OCI-LY3 (cell line): ENCODE measurements at regions not wholly inside any gene's neighbourhood (a gene's known extent, or its start where the extent isn't known, plus 50 kb on each side); places are given as distances from the start of the nearest gene placed in this dataset.

Experiments used
- EZH2phosphoT487 ChIP-seq: fragments of 200-600 bp; shearing (Covaris generic); IDR thresholded peaks from 2 replicates; pipeline ENCODE4 v1.6.1; 2018; ENCODE audit warnings: antibody characterized with exemption, mixed run types, low read depth
- TF ChIP-seq, protein P1 (sequence below): fragments of 200-600, 300-600 bp; sonication (generic); IDR thresholded peaks from 2 replicates; pipeline ENCODE4 v1.5.1; 2014; ENCODE audit warnings: antibody characterized with exemption, low read length, low read depth

DNA sequence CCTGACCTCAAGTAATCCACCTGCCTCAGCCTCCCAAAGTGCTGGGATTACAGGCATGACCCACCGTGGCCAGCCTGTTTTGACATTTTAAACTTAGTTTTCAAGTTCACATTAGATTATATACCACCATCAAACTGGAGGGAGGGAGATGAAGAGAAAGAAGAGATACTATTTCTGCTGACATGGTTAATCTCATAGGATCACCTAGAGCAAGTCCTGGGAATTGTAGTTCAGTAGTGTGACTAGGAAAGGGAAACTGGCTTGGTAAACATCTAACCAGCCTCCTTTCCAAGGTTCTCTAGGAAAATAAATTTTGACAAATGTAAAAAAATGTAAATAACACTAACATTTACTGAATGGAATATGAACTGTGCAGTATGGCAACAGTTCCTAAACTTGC, 120.5 kb upstream of the ASCC3 start:
- TF ChIP-seq, protein P1, sequence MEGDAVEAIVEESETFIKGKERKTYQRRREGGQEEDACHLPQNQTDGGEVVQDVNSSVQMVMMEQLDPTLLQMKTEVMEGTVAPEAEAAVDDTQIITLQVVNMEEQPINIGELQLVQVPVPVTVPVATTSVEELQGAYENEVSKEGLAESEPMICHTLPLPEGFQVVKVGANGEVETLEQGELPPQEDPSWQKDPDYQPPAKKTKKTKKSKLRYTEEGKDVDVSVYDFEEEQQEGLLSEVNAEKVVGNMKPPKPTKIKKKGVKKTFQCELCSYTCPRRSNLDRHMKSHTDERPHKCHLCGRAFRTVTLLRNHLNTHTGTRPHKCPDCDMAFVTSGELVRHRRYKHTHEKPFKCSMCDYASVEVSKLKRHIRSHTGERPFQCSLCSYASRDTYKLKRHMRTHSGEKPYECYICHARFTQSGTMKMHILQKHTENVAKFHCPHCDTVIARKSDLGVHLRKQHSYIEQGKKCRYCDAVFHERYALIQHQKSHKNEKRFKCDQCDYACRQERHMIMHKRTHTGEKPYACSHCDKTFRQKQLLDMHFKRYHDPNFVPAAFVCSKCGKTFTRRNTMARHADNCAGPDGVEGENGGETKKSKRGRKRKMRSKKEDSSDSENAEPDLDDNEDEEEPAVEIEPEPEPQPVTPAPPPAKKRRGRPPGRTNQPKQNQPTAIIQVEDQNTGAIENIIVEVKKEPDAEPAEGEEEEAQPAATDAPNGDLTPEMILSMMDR, result no peak
- TF ChIP-seq EZH2phosphoT487, result no peak
